GM23248 (cell line): ENCODE measurements at regions not wholly inside any gene's neighbourhood (a gene's known extent, or its start where the extent isn't known, plus 50 kb on each side); places are given as distances from the start of the nearest gene placed in this dataset.

Experiments
- EZH2 ChIP-seq: fragments of 200-600 bp; sonication (generic); IDR thresholded peaks from 2 replicates; pipeline ENCODE4 v1.6.1; 2018; ENCODE audit warnings: antibody characterized with exemption, mild to moderate bottlenecking; ENCODE audit not compliant: insufficient read depth, poor library complexity, severe bottlenecking
- EZH2phosphoT487 ChIP-seq: fragments of 200-600 bp; sonication (generic); IDR thresholded peaks from 2 replicates; pipeline ENCODE4 v1.6.1; 2018; ENCODE audit warnings: antibody characterized with exemption, moderate library complexity, mild to moderate bottlenecking, low read depth; ENCODE audit not compliant: insufficient read depth

DNA sequence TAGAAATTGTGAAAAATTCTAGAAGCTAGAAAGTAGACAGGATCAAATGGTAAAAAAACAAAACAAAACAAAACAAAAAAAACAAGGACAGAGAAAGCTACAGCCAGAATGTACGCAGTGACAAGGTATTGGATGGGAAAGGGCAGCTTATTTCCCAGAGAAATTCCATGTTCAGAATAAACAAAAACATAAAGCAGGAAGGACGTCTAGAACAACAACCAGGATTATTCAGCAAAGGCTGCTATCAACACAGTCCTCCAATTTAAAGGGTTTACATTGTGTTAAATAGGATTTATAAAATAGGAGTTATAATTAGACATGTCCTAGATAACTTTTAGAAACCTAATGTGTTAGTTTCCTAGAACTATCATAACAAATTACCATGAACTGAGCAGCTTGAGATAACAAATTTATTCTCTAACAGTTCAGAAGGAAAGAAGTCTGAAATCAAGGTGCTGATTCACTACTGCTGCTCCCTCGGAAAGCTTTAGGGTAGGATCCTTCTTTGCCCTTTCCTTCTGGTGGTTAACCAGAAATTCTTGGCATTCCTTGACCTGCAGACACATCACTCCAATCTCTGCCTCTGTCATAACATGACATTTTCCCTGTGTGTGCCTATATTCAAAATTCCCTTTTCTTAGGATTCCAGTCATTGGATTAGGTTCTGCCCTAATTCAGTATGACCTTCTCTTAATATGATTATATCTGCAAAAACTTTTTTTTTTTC is 175.6 kb downstream of the SNCA start:
- TF ChIP-seq EZH2 (no peak), EZH2phosphoT487 (no peak)
